Mammary epithelial cell (primary cell): ENCODE measurements at regions not wholly inside any gene's neighbourhood (a gene's known extent, or its start where the extent isn't known, plus 50 kb on each side); places are given as distances from the start of the nearest gene placed in this dataset.

ENCODE experiments used
- CTCF ChIP-seq, 2 donors: IDR thresholded peaks in 1 of 2; conservative IDR thresholded peaks in 1 of 2; 2 replicates each; pipeline ENCODE4 v1.5.1; 2011 to 2012; ENCODE audit warnings: inconsistent platforms in 2 of 2, low read length in 2 of 2, mild to moderate bottlenecking in 2 of 2, control low read depth in 1 of 2, low read depth in 1 of 2; ENCODE audit not compliant: insufficient read depth in 1 of 2; ENCODE audit errors: extremely low read depth in 1 of 2
- EZH2 ChIP-seq: IDR thresholded peaks from 2 replicates; pipeline ENCODE4 v1.6.1; 2012; ENCODE audit warnings: low read length, inconsistent platforms, borderline replicate concordance

- TF ChIP-seq CTCF (conservative IDR thresholded peaks at IDR 0.05 in 1 of 2, IDR thresholded peaks at IDR 0.05 in 1 of 2; ENCODE audit: extremely low read depth in 1 of 2, insufficient read depth in 1 of 2, low read depth in 1 of 2, low read length in 2 of 2) = no peak
- no peak for TF ChIP-seq EZH2
Observed at GRCh38 chr4:35423104-35423503, 821.2 kb downstream of the ARAP2 start.
